Mesendoderm (in vitro differentiated cells): ENCODE measurements at regions not wholly inside any gene's neighbourhood (a gene's known extent, or its start where the extent isn't known, plus 50 kb on each side); places are given as distances from the start of the nearest gene placed in this dataset.
"Not testable (repeated sequence)": the region's sequence is repeated elsewhere in the genome, so short reads cannot be mapped to it uniquely, and the experiment has no call there.

Experiments used
- DNase-seq: peaks from one replicate; pipeline ENCODE4 v3.0.0; 2013
- H2AK5ac ChIP-seq: 2 replicates; pipeline ENCODE4 v1.6.1; 2013; ENCODE audit warnings: low read length, inconsistent platforms
- H2BK120ac ChIP-seq: 2 replicates; pipeline ENCODE4 v1.6.1; 2013; ENCODE audit warnings: low read depth, mild to moderate bottlenecking, low read length, moderate library complexity, mixed read lengths
- H2BK15ac ChIP-seq: replicated peaks from 2 replicates; pipeline ENCODE4 v1.6.1; 2013; ENCODE audit warnings: low read depth, mild to moderate bottlenecking, moderate library complexity
- H2BK5ac ChIP-seq: 2 replicates; pipeline ENCODE4 v1.6.1; 2013; ENCODE audit warnings: low read length, inconsistent platforms
- H3K18ac ChIP-seq: 2 replicates; pipeline ENCODE4 v1.6.1; 2013; ENCODE audit warnings: mild to moderate bottlenecking, low read length, mixed read lengths
- H3K23ac ChIP-seq: one replicate; pipeline ENCODE4 v1.6.1; 2013; ENCODE audit warnings: low read length
- H3K27ac ChIP-seq: 2 replicates; pipeline ENCODE4 v1.5.1; 2013; ENCODE audit warnings: low read depth, mild to moderate bottlenecking, inconsistent platforms, low read length, moderate library complexity
- H3K27me3 ChIP-seq: 2 replicates; pipeline ENCODE4 v1.6.1; 2013; ENCODE audit warnings: low read length, control low read depth, mild to moderate bottlenecking, inconsistent platforms; ENCODE audit not compliant: insufficient read depth, poor library complexity
- H3K36me3 ChIP-seq: 2 replicates; pipeline ENCODE4 v1.6.1; 2013; ENCODE audit warnings: low read length, inconsistent platforms; ENCODE audit not compliant: control insufficient read depth, insufficient read depth
- H3K4ac ChIP-seq: one replicate; pipeline ENCODE4 v1.6.1; 2013; ENCODE audit warnings: low read depth, mild to moderate bottlenecking, low read length, moderate library complexity
- H3K4me1 ChIP-seq: 2 replicates; pipeline ENCODE4 v1.6.1; 2013; ENCODE audit warnings: low read depth, low read length, inconsistent platforms; ENCODE audit not compliant: control insufficient read depth
- H3K4me2 ChIP-seq: 2 replicates; pipeline ENCODE4 v1.6.1; 2013; ENCODE audit warnings: low read length
- H3K4me3 ChIP-seq: 2 replicates; pipeline ENCODE4 v1.5.1; 2013; ENCODE audit warnings: mild to moderate bottlenecking, low read length
- H3K56ac ChIP-seq: one replicate; pipeline ENCODE4 v1.6.1; 2013; ENCODE audit warnings: low read length
- H3K79me1 ChIP-seq: 2 replicates; pipeline ENCODE4 v1.6.1; 2013; ENCODE audit warnings: low read length, inconsistent platforms
- H3K79me2 ChIP-seq: 2 replicates; pipeline ENCODE4 v1.6.1; 2013; ENCODE audit warnings: mild to moderate bottlenecking, low read length; ENCODE audit not compliant: control insufficient read depth, insufficient read depth
- H3K9ac ChIP-seq: 2 replicates; pipeline ENCODE4 v1.6.1; 2013; ENCODE audit warnings: low read length, inconsistent platforms
- H4K5ac ChIP-seq: one replicate; pipeline ENCODE4 v1.6.1; 2013; ENCODE audit warnings: low read length
- H4K8ac ChIP-seq: one replicate; pipeline ENCODE4 v1.6.1; 2013; ENCODE audit warnings: low read depth, mild to moderate bottlenecking, control low read depth, low read length, moderate library complexity
- WGBS: extraction: QIAGEN DNeasy Blood & Tissue Kit; methylation state at CpG from one replicate; pipeline ENCODE4 v1.1.7; 2013; ENCODE audit warnings: low lambda C conversion rate, missing lambda C conversion rate; ENCODE audit not compliant: insufficient coverage; ENCODE audit errors: extremely low coverage; 5-methylcytosine and 5-hydroxymethylcytosine counted together

- peak overlapping the region; percentile 23 for H3K18ac ChIP-seq
- H2BK15ac ChIP-seq, H3K4me2 ChIP-seq, H4K8ac ChIP-seq, H3K23ac ChIP-seq, H3K4me1 ChIP-seq, H4K5ac ChIP-seq, DNase-seq, H3K79me2 ChIP-seq, H2BK5ac ChIP-seq, H3K36me3 ChIP-seq, H2AK5ac ChIP-seq, H3K27me3 ChIP-seq, H3K4me3 ChIP-seq, H3K9ac ChIP-seq, H3K79me1 ChIP-seq: not testable (repeated sequence)
- peak overlapping the region; percentile 4 for H2BK120ac ChIP-seq
- H3K4ac ChIP-seq: peak overlapping the region; percentile 79
- H3K27ac ChIP-seq: peak overlapping the region; percentile 78
- peak overlapping the region; percentile 64 for H3K56ac ChIP-seq
- WGBS: no CpG with 5 or more reads among the region's 11 CpGs
Measured at GRCh38 chr13:61205898-61206297, 209.8 kb downstream of the PCDH20 start.

GRCh38 chr13:61204025-61204424, 211.6 kb downstream of the PCDH20 start:
- Histone ChIP-seq H4K5ac (no peak overlapping the region), H3K23ac (no peak overlapping the region), H3K27me3 (no peaks in the 10 kb centered on the region), H2BK15ac (no peak overlapping the region), H3K27ac (no peak overlapping the region), H3K56ac (no peak overlapping the region), H4K8ac (no peak overlapping the region), H2BK120ac (no peak overlapping the region), H3K9ac (no peak overlapping the region), H3K4ac (no peak overlapping the region), H3K4me3 (no peak overlapping the region), H3K36me3 (no peaks in the 10 kb centered on the region), H3K4me1 (no peaks in the 10 kb centered on the region), H2AK5ac (no peak overlapping the region), H3K79me2 (no peaks in the 10 kb centered on the region), H3K79me1 (no peaks in the 10 kb centered on the region), H2BK5ac (no peak overlapping the region), H3K18ac (no peak overlapping the region), H3K4me2 (no peak overlapping the region)
- no CpG with 5 or more reads among the region's 1 CpG for WGBS
- DNase-seq: no peak

- H3K4me2 ChIP-seq: no peak overlapping the region
- H4K5ac ChIP-seq: no peak overlapping the region
- no peak overlapping the region for H2BK15ac ChIP-seq
- H3K27me3 ChIP-seq: no peaks in the 10 kb centered on the region
- H3K4ac ChIP-seq: no peak overlapping the region
- H2BK5ac ChIP-seq: no peak overlapping the region
- H3K18ac ChIP-seq: no peak overlapping the region
- no peaks in the 10 kb centered on the region for H3K36me3 ChIP-seq
- no peaks in the 10 kb centered on the region for H3K79me2 ChIP-seq
- no peak overlapping the region for H2AK5ac ChIP-seq
- H3K56ac ChIP-seq: no peak overlapping the region
- H3K27ac ChIP-seq: no peak overlapping the region
- no CpG with 5 or more reads among the region's 1 CpG for WGBS
- H3K9ac ChIP-seq: no peak overlapping the region
- no peaks in the 10 kb centered on the region for H3K4me1 ChIP-seq
- no peak overlapping the region for H2BK120ac ChIP-seq
- peak; percentile 63 for DNase-seq
- H3K79me1 ChIP-seq: no peaks in the 10 kb centered on the region
- H3K23ac ChIP-seq: no peak overlapping the region
- H3K4me3 ChIP-seq: no peak overlapping the region
- H4K8ac ChIP-seq: no peak overlapping the region
Measured at GRCh38 chr13:61202042-61202441, 213.6 kb downstream of the PCDH20 start.

- H3K23ac ChIP-seq: no peak overlapping the region
- no peak overlapping the region for H2BK120ac ChIP-seq
- H3K4me1 ChIP-seq: no peaks in the 10 kb centered on the region
- H3K18ac ChIP-seq: no peak overlapping the region
- H3K79me1 ChIP-seq: no peaks in the 10 kb centered on the region
- no peak overlapping the region for H2AK5ac ChIP-seq
- no CpG with 5 or more reads among the region's 1 CpG for WGBS
- H3K4ac ChIP-seq: peak overlapping the region; percentile 4
- no peaks in the 10 kb centered on the region for H3K27me3 ChIP-seq
- DNase-seq: no peak
- no peak overlapping the region for H3K9ac ChIP-seq
- H2BK5ac ChIP-seq: no peak overlapping the region
- H3K79me2 ChIP-seq: no peaks in the 10 kb centered on the region
- no peak overlapping the region for H3K27ac ChIP-seq
- H3K56ac ChIP-seq: no peak overlapping the region
- no peak overlapping the region for H3K4me3 ChIP-seq
- no peak overlapping the region for H3K4me2 ChIP-seq
- no peak overlapping the region for H2BK15ac ChIP-seq
- no peak overlapping the region for H4K8ac ChIP-seq
- H4K5ac ChIP-seq: no peak overlapping the region
- no peaks in the 10 kb centered on the region for H3K36me3 ChIP-seq
Measured at GRCh38 chr13:61192826-61193225, 222.8 kb downstream of the PCDH20 start.

- Histone ChIP-seq H2BK5ac (no peak overlapping the region), H2BK15ac (no peak overlapping the region), H3K23ac (no peak overlapping the region), H3K27ac (no peak overlapping the region), H2AK5ac (no peak overlapping the region), H3K27me3 (no peaks in the 10 kb centered on the region), H2BK120ac (no peak overlapping the region), H3K36me3 (no peaks in the 10 kb centered on the region), H3K4me3 (no peak overlapping the region), H4K8ac (no peak overlapping the region), H3K18ac (no peak overlapping the region), H3K79me1 (no peaks in the 10 kb centered on the region), H4K5ac (no peak overlapping the region), H3K4me2 (no peak overlapping the region), H3K9ac (no peak overlapping the region), H3K4ac (no peak overlapping the region), H3K79me2 (no peaks in the 10 kb centered on the region), H3K56ac (no peak overlapping the region), H3K4me1 (no peaks in the 10 kb centered on the region)
- no CpG with 5 or more reads among the region's 2 CpGs for WGBS
- no peak for DNase-seq
Measured at GRCh38 chr13:61188057-61188456, 227.6 kb downstream of the PCDH20 start.

GRCh38 chr13:61187471-61187870, 228.2 kb downstream of the PCDH20 start:
- H3K18ac ChIP-seq: no peak overlapping the region
- H2AK5ac ChIP-seq: no peak overlapping the region
- no peak for DNase-seq
- H3K9ac ChIP-seq: no peak overlapping the region
- no peak overlapping the region for H4K8ac ChIP-seq
- H3K27ac ChIP-seq: no peak overlapping the region
- H3K27me3 ChIP-seq: no peaks in the 10 kb centered on the region
- no peak overlapping the region for H3K4me2 ChIP-seq
- no peak overlapping the region for H4K5ac ChIP-seq
- no peak overlapping the region for H3K56ac ChIP-seq
- no peak overlapping the region for H3K4ac ChIP-seq
- H2BK15ac ChIP-seq: no peak overlapping the region
- no peaks in the 10 kb centered on the region for H3K79me1 ChIP-seq
- no peaks in the 10 kb centered on the region for H3K36me3 ChIP-seq
- no peak overlapping the region for H3K4me3 ChIP-seq
- H2BK120ac ChIP-seq: no peak overlapping the region
- WGBS: no CpG with 5 or more reads among the region's 4 CpGs
- no peaks in the 10 kb centered on the region for H3K79me2 ChIP-seq
- H3K23ac ChIP-seq: no peak overlapping the region
- H2BK5ac ChIP-seq: no peak overlapping the region
- H3K4me1 ChIP-seq: no peaks in the 10 kb centered on the region
